Stomach (tissue), 8 donors: ENCODE measurements at regions not wholly inside any gene's neighbourhood (a gene's known extent, or its start where the extent isn't known, plus 50 kb on each side); places are given as distances from the start of the nearest gene placed in this dataset.

Experiments
- DNase-seq, 2 donors: peaks; one replicate each; pipeline versions ENCODE4 v3.0.0 to v3.0.0-alpha.2; 2013 to 2019
- H3K27ac ChIP-seq, 5 donors: fragments of 200-600 bp in 4 of 5; sonication (generic) in 4 of 5; one replicate each; pipeline ENCODE4 v1.5.1; 2013 to 2019; ENCODE audit warnings: mild to moderate bottlenecking in 1 of 5, moderate library complexity in 1 of 5
- H3K27me3 ChIP-seq, 3 donors: fragments of 200-600 bp; sonication (generic); one replicate each; pipeline ENCODE4 v1.5.1; 2017 to 2019; ENCODE audit warnings: mixed run types in 1 of 3
- H3K36me3 ChIP-seq, 4 donors: fragments of 200-600 bp; sonication (generic); 1 replicate in 3 of 4; 2 replicates in 1 of 4; pipeline ENCODE4 v1.5.1; 2016 to 2019
- H3K4me1 ChIP-seq, 4 donors: fragments of 200-600 bp; sonication (generic); one replicate each; pipeline ENCODE4 v1.5.1; 2016 to 2019
- H3K4me3 ChIP-seq, 4 donors: fragments of 200-600 bp; sonication (generic) in 3 of 4; one replicate each; pipeline ENCODE4 v1.5.1; 2016 to 2019; ENCODE audit warnings: mild to moderate bottlenecking in 1 of 4
- H3K9me3 ChIP-seq, 4 donors: fragments of 200-600 bp; sonication (generic); one replicate each; pipeline ENCODE4 v1.5.1; 2016 to 2019
- CTCF ChIP-seq, 7 experiments: fragments of 450-650 bp in 4 of 7; fragments of 200-600 bp in 3 of 7; sonication (generic) in 3 of 7; IDR thresholded peaks; one replicate each; pipeline ENCODE4 v1.5.1; 2016 to 2019; ENCODE audit warnings: antibody characterized with exemption in 7 of 7, control low read depth in 2 of 7, mild to moderate bottlenecking in 1 of 7
- EP300 ChIP-seq: sonication (generic); formaldehyde crosslinking; IDR thresholded peaks from one replicate; pipeline ENCODE4 v1.6.1; 2017; ENCODE audit warnings: antibody characterized with exemption
- POLR2A ChIP-seq, 4 donors: fragments of 450-650 bp; IDR thresholded peaks; one replicate each; pipeline ENCODE4 v1.6.1; 2016; ENCODE audit warnings: antibody characterized with exemption in 4 of 4, control low read depth in 2 of 4, mild to moderate bottlenecking in 1 of 4, moderate library complexity in 1 of 4
- POLR2AphosphoS5 ChIP-seq, 3 donors: sonication (generic); formaldehyde crosslinking; IDR thresholded peaks; one replicate each; pipeline ENCODE4 v1.6.1; 2016; ENCODE audit warnings: antibody characterized with exemption in 3 of 3
- WGBS, 5 donors: extraction: QIAGEN DNeasy Blood & Tissue Kit in 3 of 5; methylation state at CpG; one replicate each; pipeline versions ENCODE4 v1.1.5 to v1.1.7; 2013 to 2018; 5-methylcytosine and 5-hydroxymethylcytosine counted together
- intact Hi-C: fragments of 100-400 bp; cut with DNase I; formaldehyde crosslinking; loops from one replicate; pipeline ENCODE4 v1.15.1; 2023; ENCODE audit warnings: low total_unique reads
- donor health status: healthy with polysubstance abuse.
- donor health status: Bipolar disorder and iron deficiency.
- donor health status: healthy.

GRCh38 chr21:36241717-36242116, 78.3 kb upstream of the MORC3 start:
- no peak overlapping the region for H3K4me3 ChIP-seq
- no peaks in the 10 kb centered on the region for H3K27me3 ChIP-seq
- WGBS, 5 donors = 37 to 67% (median 55%) methylated on average over 3 of the region's 3 CpGs
- H3K9me3 ChIP-seq = no peaks in the 10 kb centered on the region
- peaks cover 0 to 15% (median 12%) of the 10 kb centered on the region in 4 donors for H3K4me1 ChIP-seq
- DNase-seq = no peak
- no peak for TF ChIP-seq CTCF (IDR thresholded peaks at IDR 0.05)
- intact Hi-C loops = no loop called here
- H3K27ac ChIP-seq = peak overlapping the region in 1 of 5 donors; percentile 30
- H3K36me3 ChIP-seq = peaks cover 20 to 78% (median 73%) of the 10 kb centered on the region in 4 donors

GRCh38 chr21:36245115-36245514, 74.9 kb upstream of the MORC3 start:
- no peak for DNase-seq
- Histone ChIP-seq H3K4me1 (peaks cover 0 to 25% (median 17%) of the 10 kb centered on the region in 4 donors), H3K36me3 (peaks cover 15 to 81% (median 72%) of the 10 kb centered on the region in 4 donors), H3K27me3 (no peaks in the 10 kb centered on the region), H3K27ac (no peak overlapping the region), H3K4me3 (no peak overlapping the region), H3K9me3 (no peaks in the 10 kb centered on the region)
- intact Hi-C loops = no loop called here
- TF ChIP-seq POLR2AphosphoS5 (IDR thresholded peaks at IDR 0.05) (no peak), CTCF (IDR thresholded peaks at IDR 0.05) (no peak), POLR2A (IDR thresholded peaks at IDR 0.05) (no peak), EP300 (no peak)
- WGBS, 5 donors = 94 to 97% (median 95%) methylated on average over 19 to 24 of the region's 24 CpGs

GRCh38 chr21:36245649-36246048, 74.3 kb upstream of the MORC3 start:
- DNase-seq = no peak
- Histone ChIP-seq H3K27me3 (no peaks in the 10 kb centered on the region), H3K36me3 (peaks cover 20 to 82% (median 74%) of the 10 kb centered on the region in 4 donors), H3K9me3 (no peaks in the 10 kb centered on the region), H3K4me1 (peaks cover 0 to 25% (median 17%) of the 10 kb centered on the region in 4 donors), H3K27ac (peak overlapping the region in 1 of 5 donors; percentile 27), H3K4me3 (no peak overlapping the region)
- 87 to 91% (median 88%) methylated on average over 17 to 18 of the region's 18 CpGs for WGBS, 5 donors
- TF ChIP-seq CTCF (IDR thresholded peaks at IDR 0.05) = no peak
- no peak for TF ChIP-seq POLR2AphosphoS5 (IDR thresholded peaks at IDR 0.05)
- TF ChIP-seq POLR2A (IDR thresholded peaks at IDR 0.05) = no peak
- TF ChIP-seq EP300 = no peak
- intact Hi-C loops = no loop called here

GRCh38 chr21:36246080-36246631, 73.8 kb upstream of the MORC3 start:
- peaks cover 0 to 25% (median 17%) of the 10 kb centered on the region in 4 donors for H3K4me1 ChIP-seq
- no peaks in the 10 kb centered on the region for H3K9me3 ChIP-seq
- peaks cover 25 to 82% (median 77%) of the 10 kb centered on the region in 4 donors for H3K36me3 ChIP-seq
- peak overlapping the region in 1 of 5 donors; percentile 27 for H3K27ac ChIP-seq
- H3K27me3 ChIP-seq = no peaks in the 10 kb centered on the region
- no peak overlapping the region for H3K4me3 ChIP-seq
- intact Hi-C loops = no loop called here
- TF ChIP-seq EP300 (no peak), POLR2AphosphoS5 (IDR thresholded peaks at IDR 0.05) (no peak), POLR2A (IDR thresholded peaks at IDR 0.05) (no peak), CTCF (IDR thresholded peaks at IDR 0.05) (no peak)
- peak; percentile 61 to 79 for DNase-seq
- WGBS, 5 donors = 33 to 61% (median 42%) methylated on average over 17 to 23 of the region's 23 CpGs
